GM19397 (cell line): ENCODE measurements at regions not wholly inside any gene's neighbourhood (a gene's known extent, or its start where the extent isn't known, plus 50 kb on each side); places are given as distances from the start of the nearest gene placed in this dataset.
"Not testable (repeated sequence)": the region's sequence is repeated elsewhere in the genome, so short reads cannot be mapped to it uniquely, and the experiment has no call there.

Source experiments
- ATAC-seq: cut with Tn5 transposase; IDR thresholded peaks from one replicate; pipeline ENCODE4 v1.9.1; 2021; ENCODE audit warnings: mild to moderate bottlenecking, moderate library complexity; ENCODE audit not compliant: unreplicated experiment

GRCh38 chr21:28152732-28153131 lies 839.9 kb downstream of the LTN1 start:
- ATAC-seq, result no peak

- no peak for ATAC-seq
These were observed 840.9 kb downstream of the LTN1 start for GRCh38 chr21:28151758-28152157.

GRCh38 chr21:28150778-28151177 lies 841.9 kb downstream of the LTN1 start:
- ATAC-seq, result no peak

- ATAC-seq, result no peak
These were observed 844.1 kb downstream of the LTN1 start for GRCh38 chr21:28148400-28149064.

GRCh38 chr21:28144653-28145052 lies 848.0 kb downstream of the LTN1 start:
- no peak for ATAC-seq

- ATAC-seq, result no peak
These were observed 848.6 kb downstream of the LTN1 start for GRCh38 chr21:28144089-28144488.

GRCh38 chr21:28142697-28143096 lies 850.0 kb downstream of the LTN1 start:
- no peak for ATAC-seq

GRCh38 chr21:28138272-28138671 lies 854.4 kb downstream of the LTN1 start:
- no peak for ATAC-seq

- no peak for ATAC-seq
These were observed 855.9 kb downstream of the LTN1 start for GRCh38 chr21:28136656-28137255.

GRCh38 chr21:28135646-28136045 lies 857.0 kb downstream of the LTN1 start:
- ATAC-seq, result no peak

- ATAC-seq, result no peak
These were observed 859.6 kb downstream of the LTN1 start for GRCh38 chr21:28133116-28133515.

- ATAC-seq, result no peak
These were observed 860.0 kb downstream of the LTN1 start for GRCh38 chr21:28132713-28133112.

- no peak for ATAC-seq
These were observed 865.4 kb downstream of the LTN1 start for GRCh38 chr21:28127175-28127785.

- no peak for ATAC-seq
These were observed 866.0 kb downstream of the LTN1 start for GRCh38 chr21:28126521-28127174.

GRCh38 chr21:28124541-28124940 lies 868.1 kb downstream of the LTN1 start:
- ATAC-seq, result no peak

GRCh38 chr21:28118570-28118969 lies 874.1 kb downstream of the LTN1 start:
- ATAC-seq, result no peak

GRCh38 chr21:28114986-28115385 lies 877.7 kb downstream of the LTN1 start:
- not testable (repeated sequence) for ATAC-seq

- no peak for ATAC-seq
These were observed 879.0 kb downstream of the LTN1 start for GRCh38 chr21:28113718-28114117.

- no peak for ATAC-seq
These were observed 880.2 kb downstream of the LTN1 start for GRCh38 chr21:28112511-28112910.

GRCh38 chr21:28111151-28111619 lies 881.5 kb downstream of the LTN1 start:
- no peak for ATAC-seq

- no peak for ATAC-seq
These were observed 882.0 kb downstream of the LTN1 start for GRCh38 chr21:28110716-28111115.

- no peak for ATAC-seq
These were observed 882.6 kb downstream of the LTN1 start for GRCh38 chr21:28110074-28110473.
